ENCODE measurements at regions not wholly inside any gene's neighbourhood (a gene's known extent, or its start where the extent isn't known, plus 50 kb on each side); places are given as distances from the start of the nearest gene placed in this dataset.

- TF ChIP-seq TAF1 (conservative IDR thresholded peaks at IDR 0.05) (no peak), REST (IDR thresholded peaks at IDR 0.05) (no peak), GABPA (IDR thresholded peaks at IDR 0.05 in 1 of 2, conservative IDR thresholded peaks at IDR 0.05 in 1 of 2) (no peak)
- TF ChIP-seq, protein P1, sequence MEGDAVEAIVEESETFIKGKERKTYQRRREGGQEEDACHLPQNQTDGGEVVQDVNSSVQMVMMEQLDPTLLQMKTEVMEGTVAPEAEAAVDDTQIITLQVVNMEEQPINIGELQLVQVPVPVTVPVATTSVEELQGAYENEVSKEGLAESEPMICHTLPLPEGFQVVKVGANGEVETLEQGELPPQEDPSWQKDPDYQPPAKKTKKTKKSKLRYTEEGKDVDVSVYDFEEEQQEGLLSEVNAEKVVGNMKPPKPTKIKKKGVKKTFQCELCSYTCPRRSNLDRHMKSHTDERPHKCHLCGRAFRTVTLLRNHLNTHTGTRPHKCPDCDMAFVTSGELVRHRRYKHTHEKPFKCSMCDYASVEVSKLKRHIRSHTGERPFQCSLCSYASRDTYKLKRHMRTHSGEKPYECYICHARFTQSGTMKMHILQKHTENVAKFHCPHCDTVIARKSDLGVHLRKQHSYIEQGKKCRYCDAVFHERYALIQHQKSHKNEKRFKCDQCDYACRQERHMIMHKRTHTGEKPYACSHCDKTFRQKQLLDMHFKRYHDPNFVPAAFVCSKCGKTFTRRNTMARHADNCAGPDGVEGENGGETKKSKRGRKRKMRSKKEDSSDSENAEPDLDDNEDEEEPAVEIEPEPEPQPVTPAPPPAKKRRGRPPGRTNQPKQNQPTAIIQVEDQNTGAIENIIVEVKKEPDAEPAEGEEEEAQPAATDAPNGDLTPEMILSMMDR (IDR thresholded peaks at IDR 0.05; ENCODE audit: low read depth, low read length, missing input control) = no peak
- TF ChIP-seq, protein P2, sequence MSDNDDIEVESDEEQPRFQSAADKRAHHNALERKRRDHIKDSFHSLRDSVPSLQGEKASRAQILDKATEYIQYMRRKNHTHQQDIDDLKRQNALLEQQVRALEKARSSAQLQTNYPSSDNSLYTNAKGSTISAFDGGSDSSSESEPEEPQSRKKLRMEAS (IDR thresholded peaks at IDR 0.05) = no peak
These were observed 890.1 kb upstream of the PIK3C3 start for GRCh38 chr18:41064916-41065315.

Measured in liver (tissue), 3 donors.